Neural cell (in vitro differentiated cells): ENCODE measurements at regions not wholly inside any gene's neighbourhood (a gene's known extent, or its start where the extent isn't known, plus 50 kb on each side); places are given as distances from the start of the nearest gene placed in this dataset.

Experiments used
- H2AFZ ChIP-seq: fragments of 200-600, 300-800 bp; sonication (generic), shearing (Covaris generic); 2 replicates; pipeline ENCODE4 v1.6.0; 2014; ENCODE audit warnings: low read depth, mild to moderate bottlenecking, antibody characterized with exemption, low read length, moderate library complexity
- H3F3A ChIP-seq: fragments of 200-600 bp; shearing (Covaris generic); 2 replicates; pipeline ENCODE4 v1.6.1; 2016; ENCODE audit warnings: mild to moderate bottlenecking, moderate library complexity, mixed read lengths, antibody characterized with exemption, low read length; ENCODE audit not compliant: insufficient read depth, poor library complexity, severe bottlenecking
- H3K27ac ChIP-seq: fragments of 200-600, 300-800 bp; sonication (generic), shearing (Covaris generic); 2 replicates; pipeline ENCODE4 v1.5.1; 2014; ENCODE audit warnings: mild to moderate bottlenecking, low read length, moderate library complexity
- H3K27me3 ChIP-seq: fragments of 300-800, 200-600 bp; sonication (generic), shearing (Covaris generic); 2 replicates; pipeline ENCODE4 v1.6.0; 2014; ENCODE audit warnings: mild to moderate bottlenecking, low read depth, low read length, moderate library complexity; ENCODE audit not compliant: insufficient read depth
- H3K36me3 ChIP-seq: fragments of 300-800, 200-600 bp; sonication (generic), shearing (Covaris generic); 2 replicates; pipeline ENCODE4 v1.5.1; 2014; ENCODE audit warnings: mild to moderate bottlenecking, antibody characterized with exemption, low read length, moderate library complexity; ENCODE audit not compliant: insufficient read depth
- H3K4me2 ChIP-seq: fragments of 300-800, 200-600 bp; sonication (generic), shearing (Covaris generic); 2 replicates; pipeline ENCODE4 v1.6.0; 2014; ENCODE audit warnings: mild to moderate bottlenecking, low read length
- H3K4me3 ChIP-seq: fragments of 300-800, 200-600 bp; sonication (generic), shearing (Covaris generic); 2 replicates; pipeline ENCODE4 v1.5.1; 2014; ENCODE audit warnings: mild to moderate bottlenecking, low read length, moderate library complexity
- H3K79me2 ChIP-seq: fragments of 200-600 bp; shearing (Covaris generic); replicated peaks from 2 replicates; pipeline ENCODE4 v1.6.0; 2014; ENCODE audit warnings: mild to moderate bottlenecking, low read length, moderate library complexity; ENCODE audit not compliant: insufficient read depth
- H3K9ac ChIP-seq: fragments of 300-800, 200-600 bp; sonication (generic), shearing (Covaris generic); 2 replicates; pipeline ENCODE4 v1.6.1; 2016; ENCODE audit warnings: mild to moderate bottlenecking, low read length, mixed read lengths
- H3K9me2 ChIP-seq: fragments of 200-600 bp; shearing (Covaris generic); 2 replicates; pipeline ENCODE4 v1.6.1; 2016; ENCODE audit warnings: mild to moderate bottlenecking, low read length, mixed read lengths; ENCODE audit not compliant: insufficient read depth
- H3K9me3 ChIP-seq: fragments of 200-600, 300-800 bp; sonication (generic), shearing (Covaris generic); 2 replicates; pipeline ENCODE4 v1.6.1; 2016; ENCODE audit warnings: mild to moderate bottlenecking, mixed run types, low read length, moderate library complexity, mixed read lengths
- H4K20me1 ChIP-seq: fragments of 200-600 bp; shearing (Covaris generic); 2 replicates; pipeline ENCODE4 v1.6.1; 2016; ENCODE audit warnings: mild to moderate bottlenecking, mixed run types; ENCODE audit not compliant: insufficient read depth
- EP300 ChIP-seq: fragments of 450-650 bp; conservative IDR thresholded peaks from 2 replicates; pipeline ENCODE4 v1.6.1; 2014; ENCODE audit warnings: antibody characterized with exemption, mild to moderate bottlenecking, moderate library complexity; ENCODE audit not compliant: poor library complexity, severe bottlenecking
- EZH2 ChIP-seq: fragments of 200-600, 300-800 bp; shearing (Covaris generic), sonication (generic); IDR thresholded peaks from 2 replicates; pipeline ENCODE4 v1.6.1; 2014; ENCODE audit warnings: antibody characterized with exemption, low read length, borderline replicate concordance, mild to moderate bottlenecking; ENCODE audit not compliant: insufficient read depth, poor library complexity, severe bottlenecking
- MXI1 ChIP-seq: fragments of 450-650 bp; conservative IDR thresholded peaks from 2 replicates; pipeline ENCODE4 v1.6.1; 2014; ENCODE audit warnings: antibody characterized with exemption, mild to moderate bottlenecking; ENCODE audit not compliant: poor library complexity, severe bottlenecking
- POLR2AphosphoS5 ChIP-seq: IDR thresholded peaks from 2 replicates; pipeline ENCODE4 v1.6.1; 2012
- RAD21 ChIP-seq: fragments of 450-650 bp; conservative IDR thresholded peaks from 2 replicates; pipeline ENCODE4 v1.6.1; 2014; ENCODE audit warnings: antibody characterized with exemption, mild to moderate bottlenecking, moderate library complexity
- SMC3 ChIP-seq: fragments of 450-650 bp; conservative IDR thresholded peaks from 2 replicates; pipeline ENCODE4 v1.6.1; 2014; ENCODE audit warnings: antibody characterized with exemption, mild to moderate bottlenecking, moderate library complexity; ENCODE audit not compliant: poor library complexity
- TAF1 ChIP-seq: IDR thresholded peaks from 2 replicates; pipeline ENCODE4 v1.6.1; 2012; ENCODE audit warnings: low read depth
- TF ChIP-seq, protein P1 (sequence below): IDR thresholded peaks from 2 replicates; pipeline ENCODE4 v1.6.1; 2012; ENCODE audit warnings: borderline replicate concordance
- TF ChIP-seq, protein P2 (sequence below): fragments of 450-650 bp; IDR thresholded peaks from 2 replicates; pipeline ENCODE4 v1.5.1; 2014; ENCODE audit warnings: antibody characterized with exemption, mild to moderate bottlenecking, moderate library complexity; ENCODE audit not compliant: poor library complexity, severe bottlenecking

DNA sequence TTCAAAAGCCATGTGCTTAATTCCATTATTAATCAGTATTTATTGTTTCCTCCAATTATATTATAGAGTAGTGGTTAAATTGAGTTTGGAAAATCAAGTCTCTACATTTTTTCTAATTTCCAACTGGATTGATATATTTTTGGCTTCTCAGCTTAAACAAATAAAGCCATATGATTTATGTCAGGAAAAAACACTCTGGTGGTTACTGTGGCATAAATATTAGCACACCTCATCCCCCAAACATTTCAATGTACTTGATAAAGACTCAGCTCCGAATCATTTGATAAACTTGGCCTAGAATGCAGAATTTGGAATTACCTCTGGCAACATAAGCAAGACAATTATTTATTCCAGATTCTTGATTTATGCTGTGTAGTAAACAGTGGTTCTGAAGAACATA, 2313.8 kb downstream of the ARAP2 start:
- Histone ChIP-seq H3K9me3 (no peaks in the 10 kb centered on the region), H3K36me3 (no peaks in the 10 kb centered on the region), H3K9ac (no peak overlapping the region), H3F3A (no peaks in the 10 kb centered on the region), H3K27ac (no peak overlapping the region), H3K79me2 (no peaks in the 10 kb centered on the region), H3K27me3 (no peaks in the 10 kb centered on the region), H3K9me2 (no peaks in the 10 kb centered on the region), H3K4me3 (no peak overlapping the region), H3K4me2 (no peak overlapping the region), H2AFZ (no peak overlapping the region), H4K20me1 (no peaks in the 10 kb centered on the region)
- TF ChIP-seq SMC3 (no peak), EP300 (no peak), MXI1 (no peak), EZH2 (no peak), TAF1 (no peak), POLR2AphosphoS5 (no peak), RAD21 (no peak)
- TF ChIP-seq, protein P1, sequence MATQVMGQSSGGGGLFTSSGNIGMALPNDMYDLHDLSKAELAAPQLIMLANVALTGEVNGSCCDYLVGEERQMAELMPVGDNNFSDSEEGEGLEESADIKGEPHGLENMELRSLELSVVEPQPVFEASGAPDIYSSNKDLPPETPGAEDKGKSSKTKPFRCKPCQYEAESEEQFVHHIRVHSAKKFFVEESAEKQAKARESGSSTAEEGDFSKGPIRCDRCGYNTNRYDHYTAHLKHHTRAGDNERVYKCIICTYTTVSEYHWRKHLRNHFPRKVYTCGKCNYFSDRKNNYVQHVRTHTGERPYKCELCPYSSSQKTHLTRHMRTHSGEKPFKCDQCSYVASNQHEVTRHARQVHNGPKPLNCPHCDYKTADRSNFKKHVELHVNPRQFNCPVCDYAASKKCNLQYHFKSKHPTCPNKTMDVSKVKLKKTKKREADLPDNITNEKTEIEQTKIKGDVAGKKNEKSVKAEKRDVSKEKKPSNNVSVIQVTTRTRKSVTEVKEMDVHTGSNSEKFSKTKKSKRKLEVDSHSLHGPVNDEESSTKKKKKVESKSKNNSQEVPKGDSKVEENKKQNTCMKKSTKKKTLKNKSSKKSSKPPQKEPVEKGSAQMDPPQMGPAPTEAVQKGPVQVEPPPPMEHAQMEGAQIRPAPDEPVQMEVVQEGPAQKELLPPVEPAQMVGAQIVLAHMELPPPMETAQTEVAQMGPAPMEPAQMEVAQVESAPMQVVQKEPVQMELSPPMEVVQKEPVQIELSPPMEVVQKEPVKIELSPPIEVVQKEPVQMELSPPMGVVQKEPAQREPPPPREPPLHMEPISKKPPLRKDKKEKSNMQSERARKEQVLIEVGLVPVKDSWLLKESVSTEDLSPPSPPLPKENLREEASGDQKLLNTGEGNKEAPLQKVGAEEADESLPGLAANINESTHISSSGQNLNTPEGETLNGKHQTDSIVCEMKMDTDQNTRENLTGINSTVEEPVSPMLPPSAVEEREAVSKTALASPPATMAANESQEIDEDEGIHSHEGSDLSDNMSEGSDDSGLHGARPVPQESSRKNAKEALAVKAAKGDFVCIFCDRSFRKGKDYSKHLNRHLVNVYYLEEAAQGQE: no peak
- TF ChIP-seq, protein P2, sequence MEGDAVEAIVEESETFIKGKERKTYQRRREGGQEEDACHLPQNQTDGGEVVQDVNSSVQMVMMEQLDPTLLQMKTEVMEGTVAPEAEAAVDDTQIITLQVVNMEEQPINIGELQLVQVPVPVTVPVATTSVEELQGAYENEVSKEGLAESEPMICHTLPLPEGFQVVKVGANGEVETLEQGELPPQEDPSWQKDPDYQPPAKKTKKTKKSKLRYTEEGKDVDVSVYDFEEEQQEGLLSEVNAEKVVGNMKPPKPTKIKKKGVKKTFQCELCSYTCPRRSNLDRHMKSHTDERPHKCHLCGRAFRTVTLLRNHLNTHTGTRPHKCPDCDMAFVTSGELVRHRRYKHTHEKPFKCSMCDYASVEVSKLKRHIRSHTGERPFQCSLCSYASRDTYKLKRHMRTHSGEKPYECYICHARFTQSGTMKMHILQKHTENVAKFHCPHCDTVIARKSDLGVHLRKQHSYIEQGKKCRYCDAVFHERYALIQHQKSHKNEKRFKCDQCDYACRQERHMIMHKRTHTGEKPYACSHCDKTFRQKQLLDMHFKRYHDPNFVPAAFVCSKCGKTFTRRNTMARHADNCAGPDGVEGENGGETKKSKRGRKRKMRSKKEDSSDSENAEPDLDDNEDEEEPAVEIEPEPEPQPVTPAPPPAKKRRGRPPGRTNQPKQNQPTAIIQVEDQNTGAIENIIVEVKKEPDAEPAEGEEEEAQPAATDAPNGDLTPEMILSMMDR: no peak

GRCh38 chr4:33931026-33931425, 2313.3 kb downstream of the ARAP2 start:
- Histone ChIP-seq H2AFZ (no peak overlapping the region), H3K36me3 (no peaks in the 10 kb centered on the region), H3K4me2 (no peak overlapping the region), H3K27me3 (no peaks in the 10 kb centered on the region), H3K9ac (no peak overlapping the region), H3K9me2 (no peaks in the 10 kb centered on the region), H3K27ac (no peak overlapping the region), H3K79me2 (no peaks in the 10 kb centered on the region), H4K20me1 (no peaks in the 10 kb centered on the region), H3K4me3 (no peak overlapping the region), H3F3A (no peaks in the 10 kb centered on the region), H3K9me3 (no peaks in the 10 kb centered on the region)
- TF ChIP-seq EZH2 (no peak), TAF1 (no peak), RAD21 (no peak), POLR2AphosphoS5 (no peak), MXI1 (no peak), EP300 (no peak), SMC3 (no peak)
- TF ChIP-seq, protein P1: no peak
- TF ChIP-seq, protein P2: no peak
